GM18870 (cell line): ENCODE measurements at regions not wholly inside any gene's neighbourhood (a gene's known extent, or its start where the extent isn't known, plus 50 kb on each side); places are given as distances from the start of the nearest gene placed in this dataset.

Source experiments
- ATAC-seq: cut with Tn5 transposase; IDR thresholded peaks from one replicate; pipeline ENCODE4 v1.9.1; 2021; ENCODE audit warnings: moderate library complexity; ENCODE audit not compliant: unreplicated experiment

GRCh38 chr16:47973552-47973951 lies 182.2 kb downstream of the ABCC12 start:
- ATAC-seq: no peak

GRCh38 chr16:47972246-47972985 lies 183.4 kb downstream of the ABCC12 start:
- ATAC-seq: no peak

GRCh38 chr16:47971225-47971624 lies 184.6 kb downstream of the ABCC12 start:
- ATAC-seq: no peak

GRCh38 chr16:47970291-47970931 lies 185.4 kb downstream of the ABCC12 start:
- ATAC-seq: no peak

GRCh38 chr16:47967374-47967773 lies 188.4 kb downstream of the ABCC12 start:
- no peak for ATAC-seq

GRCh38 chr16:47966325-47966724 lies 189.5 kb downstream of the ABCC12 start:
- no peak for ATAC-seq

- ATAC-seq: no peak
Observed at GRCh38 chr16:47965439-47965838, 190.4 kb downstream of the ABCC12 start.

- no peak for ATAC-seq
Observed at GRCh38 chr16:47958726-47959125, 197.1 kb downstream of the ABCC12 start.

- ATAC-seq: no peak
Observed at GRCh38 chr16:47956916-47957315, 198.9 kb downstream of the ABCC12 start.

- ATAC-seq: no peak
Observed at GRCh38 chr16:47949714-47950113, 206.1 kb downstream of the ABCC12 start.

GRCh38 chr16:47949276-47949675 lies 206.5 kb downstream of the ABCC12 start:
- ATAC-seq: no peak

GRCh38 chr16:47947723-47948122 lies 208.1 kb downstream of the ABCC12 start:
- no peak for ATAC-seq

GRCh38 chr16:47946092-47946491 lies 209.7 kb downstream of the ABCC12 start:
- ATAC-seq: no peak

GRCh38 chr16:47944589-47944988 lies 211.2 kb downstream of the ABCC12 start:
- ATAC-seq: no peak

GRCh38 chr16:47943235-47943634 lies 212.6 kb downstream of the ABCC12 start:
- no peak for ATAC-seq

GRCh38 chr16:47940466-47940865 lies 215.3 kb downstream of the ABCC12 start:
- no peak for ATAC-seq

GRCh38 chr16:47939680-47940079 lies 216.1 kb downstream of the ABCC12 start:
- ATAC-seq: no peak

GRCh38 chr16:47938272-47938671 lies 217.5 kb downstream of the ABCC12 start:
- ATAC-seq: no peak

GRCh38 chr16:47928008-47928407 lies 227.8 kb downstream of the ABCC12 start:
- ATAC-seq: no peak

- ATAC-seq: no peak
Observed at GRCh38 chr16:47927330-47927729, 228.5 kb downstream of the ABCC12 start.

- no peak for ATAC-seq
Observed at GRCh38 chr16:47925811-47926460, 229.9 kb downstream of the ABCC12 start.

- no peak for ATAC-seq
Observed at GRCh38 chr16:47924950-47925349, 230.8 kb downstream of the ABCC12 start.
